BJ (cell line): ENCODE measurements at regions not wholly inside any gene's neighbourhood (a gene's known extent, or its start where the extent isn't known, plus 50 kb on each side); places are given as distances from the start of the nearest gene placed in this dataset.
"Not testable (repeated sequence)": the region's sequence is repeated elsewhere in the genome, so short reads cannot be mapped to it uniquely, and the experiment has no call there.

ENCODE experiments used
- CTCF ChIA-PET: fragments of 350-600 bp; formaldehyde crosslinking; extraction: SDS; loops from one replicate; lab custom pipeline; 2021; ENCODE audit warnings: antibody characterized with exemption, inconsistent platforms; lab: Yijun Ruan, JAX
- POLR2A ChIA-PET: fragments of 300-600 bp; sonication (Branson Sonifier 250); formaldehyde crosslinking; extraction: SDS; loops from one replicate; lab custom pipeline; 2021; ENCODE audit warnings: antibody characterized with exemption; lab: Charles Lee
- DNase-seq: peaks from one replicate; pipeline ENCODE4 v3.0.0-alpha.2; 2011; ENCODE audit warnings: low read depth
- H3K27me3 ChIP-seq: 2 replicates; pipeline ENCODE4 v1.6.0; 2011; ENCODE audit warnings: low read length; ENCODE audit not compliant: control insufficient read depth, insufficient read depth
- H3K36me3 ChIP-seq: 2 replicates; pipeline ENCODE4 v1.5.1; 2011; ENCODE audit warnings: low read length; ENCODE audit not compliant: control insufficient read depth, insufficient read depth
- H3K4me3 ChIP-seq: 2 replicates; pipeline ENCODE4 v1.5.1; 2011; ENCODE audit warnings: low read depth, mild to moderate bottlenecking, control low read depth, low read length
- CTCF ChIP-seq: IDR thresholded peaks from 2 replicates; pipeline ENCODE4 v1.5.1; 2011; ENCODE audit warnings: low read depth, mild to moderate bottlenecking, control low read depth, inconsistent platforms, low read length, moderate library complexity; ENCODE audit not compliant: insufficient read depth

DNA sequence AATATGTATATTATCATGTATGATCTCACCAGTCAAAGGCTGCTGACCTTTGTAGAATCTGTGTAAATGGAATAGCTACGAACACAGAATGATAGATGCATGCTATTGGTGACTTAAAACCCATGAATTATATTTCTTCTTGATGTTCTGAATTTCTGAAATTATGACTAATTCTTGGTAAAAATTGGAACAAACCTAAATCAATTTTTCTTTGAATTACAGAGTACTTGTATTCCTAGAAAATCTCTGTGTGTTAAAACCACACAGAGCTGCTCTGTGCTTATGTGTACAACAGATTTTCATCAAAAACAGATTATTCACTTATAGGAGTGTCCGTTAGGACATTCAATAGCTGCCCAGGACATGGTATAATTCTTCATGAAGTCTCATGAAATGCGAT lies 108.3 kb upstream of the MDFIC start:
- H3K4me3 ChIP-seq, result no peak overlapping the region
- no peak for TF ChIP-seq CTCF
- ChIA-PET CTCF (interaction anchor here (0.6 kb wide), 1 partner anchor 21 kb away, joined by 3 read pairs; no protein-coding TSS in a partner anchor), POLR2A (interaction anchor here (0.7 kb wide), 1 partner anchor 460 kb away, joined by 3 read pairs; no protein-coding TSS in a partner anchor)
- H3K27me3 ChIP-seq, result no peaks in the 10 kb centered on the region
- H3K36me3 ChIP-seq, result no peaks in the 10 kb centered on the region
- no peak for DNase-seq

DNA sequence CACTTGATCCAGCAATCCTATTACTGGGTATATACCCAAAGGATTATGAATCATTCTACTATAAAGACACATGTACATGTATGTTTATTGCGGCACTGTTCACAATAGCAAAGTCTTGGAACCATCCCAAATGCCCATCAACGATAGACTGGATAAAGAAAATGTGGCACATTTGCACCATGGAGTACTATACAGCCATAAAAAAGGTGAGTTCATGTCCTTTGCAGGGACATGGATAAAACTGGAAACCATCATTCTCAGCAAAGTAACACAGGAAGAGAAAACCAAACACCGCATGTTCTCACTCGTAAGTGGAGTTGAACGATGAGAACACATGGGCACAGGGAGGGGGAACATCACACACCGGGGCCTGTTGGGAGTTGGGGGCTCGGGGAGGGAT lies 104.9 kb upstream of the MDFIC start:
- POLR2A ChIA-PET, CTCF ChIA-PET, H3K4me3 ChIP-seq, H3K36me3 ChIP-seq, H3K27me3 ChIP-seq, DNase-seq: not testable (repeated sequence)

DNA sequence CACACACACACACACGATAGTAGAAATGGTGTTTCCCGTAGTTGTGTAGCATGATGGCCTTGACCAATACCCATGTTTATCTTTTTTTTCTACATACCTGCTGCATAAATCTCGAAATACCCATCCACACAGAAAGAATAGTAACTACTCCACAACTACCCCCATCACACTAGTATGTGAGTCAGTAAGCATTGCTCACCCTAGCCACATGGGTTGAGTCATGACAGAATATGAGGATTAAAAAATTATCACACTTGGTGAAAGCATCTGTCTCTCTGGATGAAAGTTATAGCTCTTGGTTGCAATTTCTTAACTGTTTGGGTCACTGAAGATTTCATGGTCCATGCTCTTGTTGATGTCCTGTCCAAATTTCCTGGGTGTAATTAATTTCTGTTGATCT lies 103.4 kb upstream of the MDFIC start:
- H3K4me3 ChIP-seq, result no peak overlapping the region

DNA sequence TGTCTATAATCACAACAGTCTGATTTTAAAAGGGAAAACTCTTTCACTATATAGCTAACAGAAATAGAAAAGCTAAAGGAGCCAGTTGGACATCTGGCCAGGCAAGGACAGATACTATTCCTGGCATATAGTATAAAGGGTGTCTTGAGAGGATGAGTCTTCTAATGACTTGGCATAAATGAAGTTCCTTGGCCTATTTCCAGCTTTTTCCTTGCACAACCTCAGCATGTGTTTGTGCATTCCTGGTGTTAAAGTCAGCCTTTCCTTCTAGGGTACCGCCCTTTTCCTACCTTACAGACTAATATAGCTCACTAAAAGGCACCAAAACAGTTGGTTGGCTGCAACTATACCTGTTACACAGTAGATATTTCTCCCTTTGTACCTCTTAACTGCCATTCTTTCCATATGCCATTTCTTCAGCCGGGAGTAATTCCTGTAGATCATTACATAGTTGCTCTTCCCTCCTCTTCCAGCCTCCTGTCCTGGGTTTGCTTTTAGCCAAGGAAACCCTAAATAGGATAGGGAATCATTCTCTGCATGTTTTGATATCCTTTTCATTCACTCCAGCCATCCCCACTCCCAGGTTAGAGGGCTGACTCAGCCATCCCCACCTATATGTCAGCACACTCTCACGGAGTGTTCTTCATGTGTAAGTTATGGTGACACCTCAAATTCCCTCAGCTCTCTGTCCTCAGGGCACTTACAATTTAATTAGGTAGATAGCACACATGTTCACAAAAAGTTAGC lies 102.1 kb upstream of the MDFIC start:
- no peaks in the 10 kb centered on the region for H3K27me3 ChIP-seq
- POLR2A ChIA-PET, result no interaction called here
- H3K4me3 ChIP-seq, result no peak overlapping the region
- peak; percentile 95 for DNase-seq
- no peak for TF ChIP-seq CTCF
- CTCF ChIA-PET, result no interaction called here
- no peaks in the 10 kb centered on the region for H3K36me3 ChIP-seq

More for the DNA sequence above, 103.4 kb upstream of the MDFIC start:
- POLR2A ChIA-PET, result no interaction called here
- no peak for TF ChIP-seq CTCF
- H3K27me3 ChIP-seq, result no peaks in the 10 kb centered on the region
- no peaks in the 10 kb centered on the region for H3K36me3 ChIP-seq
- CTCF ChIA-PET, result no interaction called here
- no peak for DNase-seq

DNA sequence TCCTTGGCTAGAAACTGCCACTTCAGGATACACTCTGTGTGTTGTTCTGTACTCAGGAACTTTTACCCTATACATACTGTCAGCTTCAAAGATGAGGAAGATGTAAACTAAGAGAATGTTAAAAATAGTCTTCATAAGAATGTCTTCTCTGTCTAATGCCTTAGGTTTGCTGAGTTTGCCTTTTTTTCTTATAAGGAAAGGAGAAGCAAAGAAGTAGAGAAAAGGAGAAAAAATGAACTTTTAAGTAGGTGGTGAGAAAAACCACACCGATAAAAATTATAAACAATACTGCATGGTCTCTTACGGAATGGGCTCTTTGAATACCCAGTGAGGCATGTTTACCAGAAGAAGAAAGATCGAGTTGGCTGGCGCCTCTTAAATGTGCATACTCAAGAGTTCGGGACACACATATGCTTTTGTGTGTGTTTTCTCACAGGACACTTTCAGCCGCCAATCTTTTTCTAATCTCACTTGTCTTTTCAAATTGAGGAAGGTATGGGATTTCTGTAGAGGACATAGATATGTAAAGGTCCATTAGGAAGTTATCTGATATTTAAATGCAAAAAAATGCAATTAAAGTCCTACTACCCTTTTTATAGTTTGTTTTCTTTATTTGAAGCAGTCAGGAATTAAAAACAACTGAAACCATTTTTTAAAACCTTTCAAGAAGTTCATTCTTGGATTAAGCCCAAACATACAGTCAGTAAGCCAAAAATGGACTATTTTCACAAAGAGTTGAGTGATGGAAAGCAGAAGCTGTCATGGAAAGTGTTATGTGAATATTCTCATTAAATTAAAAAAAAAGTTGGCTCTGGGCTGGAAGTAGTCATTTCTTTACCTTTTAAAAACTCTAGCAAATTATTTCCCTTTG lies 100.6 kb upstream of the MDFIC start:
- ChIA-PET POLR2A (interaction anchor here (0.6 kb wide), 1 partner anchor 670 kb away, joined by 4 read pairs; no protein-coding TSS in a partner anchor), CTCF (interaction anchor here (0.6 kb wide), 1 partner anchor 41 kb away, joined by 4 read pairs; no protein-coding TSS in a partner anchor)
- no peaks in the 10 kb centered on the region for H3K27me3 ChIP-seq
- H3K4me3 ChIP-seq, result no peak overlapping the region
- no peak for DNase-seq
- no peaks in the 10 kb centered on the region for H3K36me3 ChIP-seq
- TF ChIP-seq CTCF, result no peak
